ENCODE measurements at regions not wholly inside any gene's neighbourhood (a gene's known extent, or its start where the extent isn't known, plus 50 kb on each side); places are given as distances from the start of the nearest gene placed in this dataset.

DNA sequence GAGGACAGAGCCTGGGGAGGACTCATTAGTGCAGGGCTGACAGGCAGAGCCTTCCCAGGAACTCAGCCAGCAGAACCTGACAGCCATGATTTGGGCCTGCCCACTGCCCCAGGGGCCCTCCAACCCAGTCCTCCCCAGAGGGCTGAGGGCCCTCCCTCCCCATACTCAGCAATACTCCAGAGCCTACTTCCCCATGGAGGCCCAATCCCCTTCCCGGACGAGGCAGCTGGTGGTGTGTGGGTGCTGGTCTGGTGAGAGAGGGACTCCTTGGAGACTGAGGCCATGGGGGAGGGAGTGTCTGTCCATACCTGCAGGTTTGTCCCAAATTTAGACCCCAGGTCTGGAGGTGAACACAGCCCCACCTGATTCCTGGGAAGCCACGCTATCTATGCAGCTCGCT lies 120.9 kb upstream of the MLN start:
- TF ChIP-seq, protein P1, sequence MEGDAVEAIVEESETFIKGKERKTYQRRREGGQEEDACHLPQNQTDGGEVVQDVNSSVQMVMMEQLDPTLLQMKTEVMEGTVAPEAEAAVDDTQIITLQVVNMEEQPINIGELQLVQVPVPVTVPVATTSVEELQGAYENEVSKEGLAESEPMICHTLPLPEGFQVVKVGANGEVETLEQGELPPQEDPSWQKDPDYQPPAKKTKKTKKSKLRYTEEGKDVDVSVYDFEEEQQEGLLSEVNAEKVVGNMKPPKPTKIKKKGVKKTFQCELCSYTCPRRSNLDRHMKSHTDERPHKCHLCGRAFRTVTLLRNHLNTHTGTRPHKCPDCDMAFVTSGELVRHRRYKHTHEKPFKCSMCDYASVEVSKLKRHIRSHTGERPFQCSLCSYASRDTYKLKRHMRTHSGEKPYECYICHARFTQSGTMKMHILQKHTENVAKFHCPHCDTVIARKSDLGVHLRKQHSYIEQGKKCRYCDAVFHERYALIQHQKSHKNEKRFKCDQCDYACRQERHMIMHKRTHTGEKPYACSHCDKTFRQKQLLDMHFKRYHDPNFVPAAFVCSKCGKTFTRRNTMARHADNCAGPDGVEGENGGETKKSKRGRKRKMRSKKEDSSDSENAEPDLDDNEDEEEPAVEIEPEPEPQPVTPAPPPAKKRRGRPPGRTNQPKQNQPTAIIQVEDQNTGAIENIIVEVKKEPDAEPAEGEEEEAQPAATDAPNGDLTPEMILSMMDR (IDR thresholded peaks at IDR 0.05; ENCODE audit: borderline replicate concordance, insufficient read depth, low read depth, low read length), result no peak

DNA sequence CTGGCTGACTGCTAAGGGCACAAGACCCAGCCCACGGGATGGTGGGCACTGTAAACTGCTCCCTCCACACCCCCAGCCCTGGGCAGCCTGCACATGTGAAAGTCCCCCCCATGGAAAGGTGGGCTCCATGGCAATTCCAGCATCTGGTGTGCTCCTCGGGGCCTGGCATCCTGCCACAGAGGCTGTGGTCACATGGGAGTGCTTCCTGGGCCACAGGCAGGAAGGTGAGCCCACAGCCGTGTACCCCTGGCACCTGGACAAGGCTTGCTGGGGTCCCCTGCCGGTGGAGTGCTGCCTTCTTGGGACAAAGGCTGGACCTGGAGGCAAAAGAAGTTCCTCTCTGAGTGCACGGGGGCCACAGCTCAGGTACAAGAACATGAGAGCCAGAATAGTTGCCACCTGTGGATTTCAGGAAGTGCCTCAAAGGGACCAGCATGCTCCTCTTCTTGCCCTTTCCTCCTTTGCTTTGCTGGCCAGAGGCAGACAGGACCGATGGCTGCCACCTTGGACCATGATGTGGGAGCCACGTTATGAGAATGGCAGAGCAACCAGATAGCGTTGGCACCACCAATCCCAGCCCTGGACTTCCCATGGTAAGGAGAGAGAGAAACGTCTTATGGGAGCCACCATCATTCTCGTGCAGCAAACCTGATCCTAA lies 120.2 kb upstream of the MLN start:
- TF ChIP-seq, protein P1 (IDR thresholded peaks at IDR 0.05; ENCODE audit: borderline replicate concordance, insufficient read depth, low read depth, low read length), result no peak
- no peak overlapping the region for H3K4me3 ChIP-seq (ENCODE audit: low read depth, low read length)

More for the DNA sequence above, 120.9 kb upstream of the MLN start:
- H3K4me3 ChIP-seq (ENCODE audit: low read depth, low read length), result no peak overlapping the region

DNA sequence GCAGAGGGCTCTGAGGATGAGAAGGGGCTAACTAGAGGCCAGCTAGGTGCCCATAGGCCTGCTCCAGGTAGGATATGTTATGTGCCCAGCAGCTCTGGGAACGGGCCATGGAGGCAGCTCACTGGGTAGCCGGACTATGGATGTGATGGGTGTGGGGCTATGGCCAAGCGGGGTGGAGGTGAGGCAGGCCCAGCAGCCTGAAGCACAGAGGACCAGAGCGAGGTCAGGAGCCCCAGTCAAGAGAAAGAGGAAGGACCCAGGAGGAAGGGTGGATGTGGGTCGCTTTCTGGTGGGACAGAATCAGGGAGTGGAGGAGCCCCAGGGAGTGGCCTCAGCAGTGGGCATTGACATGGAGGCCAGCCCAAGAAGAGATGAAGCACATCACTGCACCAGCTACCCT lies 117.9 kb upstream of the MLN start:
- no peak overlapping the region for H3K4me3 ChIP-seq (ENCODE audit: low read depth, low read length)
- TF ChIP-seq, protein P1 (IDR thresholded peaks at IDR 0.05; ENCODE audit: borderline replicate concordance, insufficient read depth, low read depth, low read length), result no peak

DNA sequence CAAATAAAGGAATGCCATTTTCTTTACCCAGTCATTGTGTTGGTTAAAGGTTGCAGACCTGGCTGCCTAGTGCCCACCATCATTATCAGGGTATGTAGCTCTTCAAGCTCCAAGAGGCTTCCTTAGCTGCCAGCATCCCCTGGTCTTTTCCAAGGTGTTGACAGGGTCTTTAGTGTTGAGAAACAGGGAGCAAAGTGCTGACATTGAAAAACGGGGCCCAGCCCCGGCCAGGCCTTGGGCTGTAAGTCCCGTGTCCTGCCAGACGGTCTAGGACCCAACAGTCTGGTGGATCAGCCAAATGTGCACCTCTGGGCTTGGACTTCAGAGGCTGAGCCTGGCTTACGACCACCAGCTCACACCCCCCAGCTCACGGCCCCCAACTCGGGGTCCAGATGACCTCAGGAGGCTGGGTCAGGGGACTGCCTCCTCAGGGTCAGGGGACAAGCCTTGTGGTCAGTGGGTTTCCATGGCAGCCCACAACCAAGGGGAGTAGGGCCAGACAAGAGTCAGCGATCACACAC lies 114.4 kb upstream of the MLN start:
- TF ChIP-seq, protein P1 (IDR thresholded peaks at IDR 0.05; ENCODE audit: borderline replicate concordance, insufficient read depth, low read depth, low read length), result no peak
- H3K4me3 ChIP-seq (ENCODE audit: low read depth, low read length), result no peak overlapping the region

DNA sequence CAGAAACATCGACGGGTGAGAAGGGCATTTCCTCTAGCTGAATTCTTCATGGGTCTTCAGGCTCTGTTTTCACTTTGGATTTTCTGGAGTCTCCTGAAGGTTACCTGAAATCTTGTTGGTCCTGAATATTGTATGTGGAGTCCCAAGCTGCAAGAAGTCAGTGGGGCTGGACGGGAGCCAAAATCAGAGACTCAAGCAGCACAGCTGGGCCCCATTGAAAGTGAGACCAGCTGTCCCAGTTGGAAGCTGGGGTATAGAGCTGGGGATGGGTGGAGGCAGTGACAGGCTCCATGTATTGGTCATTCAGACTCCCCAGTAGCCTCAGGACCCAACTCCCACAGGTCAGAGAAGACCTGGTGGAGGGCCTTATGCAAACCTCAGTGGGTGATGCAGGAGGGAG lies 111.3 kb upstream of the MLN start:
- TF ChIP-seq, protein P1 (IDR thresholded peaks at IDR 0.05; ENCODE audit: borderline replicate concordance, insufficient read depth, low read depth, low read length), result no peak
- H3K4me3 ChIP-seq (ENCODE audit: low read depth, low read length), result no peak overlapping the region

DNA sequence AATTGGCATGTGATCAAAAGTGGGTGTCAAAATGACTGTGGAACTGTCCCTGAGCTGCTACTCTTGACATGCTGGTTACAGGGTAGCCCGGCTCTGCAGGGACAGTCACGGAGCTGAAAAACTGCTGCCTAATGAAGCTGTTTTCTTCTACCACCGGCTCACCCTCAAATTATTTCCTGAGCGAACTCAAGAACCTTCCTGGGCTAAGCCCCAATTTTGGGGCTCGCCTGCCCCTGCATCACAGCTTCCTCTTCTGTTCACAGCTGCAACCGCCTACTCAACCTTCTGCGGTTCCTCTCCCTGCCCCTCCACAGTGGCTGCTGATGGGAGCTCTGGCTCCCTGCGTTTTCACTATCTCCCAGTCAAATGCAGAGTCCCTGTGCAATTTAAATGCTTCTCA lies 110.8 kb upstream of the MLN start:
- H3K4me3 ChIP-seq (ENCODE audit: low read depth, low read length), result no peak overlapping the region
- TF ChIP-seq, protein P1 (IDR thresholded peaks at IDR 0.05; ENCODE audit: borderline replicate concordance, insufficient read depth, low read depth, low read length), result no peak

DNA sequence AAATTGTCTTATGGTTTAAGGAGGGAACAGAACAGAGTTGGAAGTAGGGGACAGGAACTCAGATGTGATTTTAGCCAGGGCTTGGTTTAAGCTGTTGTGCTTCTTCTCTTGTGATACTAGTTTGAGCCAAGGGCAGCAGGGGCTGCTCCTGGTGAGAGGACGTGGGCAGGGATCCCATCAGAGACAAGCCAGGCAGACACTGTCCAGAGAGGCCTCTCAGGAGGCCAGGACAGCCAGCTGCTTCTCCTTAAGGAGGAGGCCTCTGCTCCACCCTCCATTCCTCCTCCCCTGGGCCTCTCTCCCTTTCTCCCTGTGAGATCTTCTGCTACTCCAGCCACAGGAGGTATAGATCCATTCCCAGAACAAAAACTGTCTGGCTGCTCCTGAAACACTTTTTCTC lies 108.4 kb upstream of the MLN start:
- TF ChIP-seq, protein P1 (IDR thresholded peaks at IDR 0.05; ENCODE audit: borderline replicate concordance, insufficient read depth, low read depth, low read length), result no peak
- no peak overlapping the region for H3K4me3 ChIP-seq (ENCODE audit: low read depth, low read length)

Data from GM12875 (cell line).